SK-N-SH (cell line): ENCODE measurements at regions not wholly inside any gene's neighbourhood (a gene's known extent, or its start where the extent isn't known, plus 50 kb on each side); places are given as distances from the start of the nearest gene placed in this dataset.

Source experiments
- CTCF ChIA-PET: fragments of 300-600, 350-600 bp; formaldehyde crosslinking; extraction: SDS; loops from one replicate; lab custom pipeline; 2021; lab: Yijun Ruan, JAX
- POLR2A ChIA-PET: fragments of 350-600 bp; sonication (Branson Sonifier 250); formaldehyde crosslinking; extraction: SDS; loops from one replicate; lab custom pipeline; 2020; ENCODE audit warnings: antibody characterized with exemption, inconsistent platforms; lab: Yijun Ruan, JAX
- DNase-seq: peaks from one replicate; pipeline ENCODE4 v3.0.0; 2012
- H2AFZ ChIP-seq: fragments of 200-600 bp; sonication (generic); 2 replicates; pipeline ENCODE4 v1.8.1; 2016; ENCODE audit warnings: antibody characterized with exemption, mild to moderate bottlenecking, low read depth
- H3F3A ChIP-seq: fragments of 200-600 bp; sonication (generic); replicated peaks from 2 replicates; pipeline ENCODE3; 2016; ENCODE audit warnings: antibody characterized with exemption, mild to moderate bottlenecking; ENCODE audit not compliant: insufficient read depth
- H3K27ac ChIP-seq, 2 experiments: fragments of 200-500 bp in 1 of 2; fragments of 200-600 bp in 1 of 2; sonication (Bioruptor generic) in 1 of 2; sonication (generic), shearing (Covaris generic) in 1 of 2; 2 replicates each; pipeline versions ENCODE4 v1.5.1 to v1.6.1; 2014 to 2016; ENCODE audit warnings: low read depth in 2 of 2, inconsistent platforms in 1 of 2, low read length in 1 of 2, mild to moderate bottlenecking in 1 of 2, mixed read lengths in 1 of 2
- H3K27me3 ChIP-seq: fragments of 200-600 bp; sonication (generic), shearing (Covaris generic); 2 replicates; pipeline ENCODE4 v1.6.1; 2016; ENCODE audit warnings: mixed run types; ENCODE audit not compliant: insufficient read depth
- H3K36me3 ChIP-seq, 2 experiments: fragments of 200-500 bp in 1 of 2; fragments of 200-600 bp in 1 of 2; sonication (Bioruptor generic) in 1 of 2; sonication (generic) in 1 of 2; replicated peaks in 1 of 2; 2 replicates each; pipeline versions ENCODE3 to v1.5.1; 2014 to 2016; ENCODE audit warnings: low read length in 1 of 2, mild to moderate bottlenecking in 1 of 2; ENCODE audit not compliant: insufficient read depth in 2 of 2, control insufficient read depth in 1 of 2
- H3K4me1 ChIP-seq, 2 experiments: fragments of 200-500 bp in 1 of 2; fragments of 200-600 bp in 1 of 2; sonication (Bioruptor generic) in 1 of 2; sonication (generic), shearing (Covaris generic) in 1 of 2; 2 replicates each; pipeline versions ENCODE4 v1.5.1 to v1.6.1; 2014 to 2016; ENCODE audit warnings: low read depth in 1 of 2, low read length in 1 of 2, mixed run types in 1 of 2; ENCODE audit not compliant: insufficient read depth in 2 of 2, control insufficient read depth in 1 of 2
- H3K4me2 ChIP-seq: fragments of 200-600 bp; sonication (generic), shearing (Covaris generic); 2 replicates; pipeline ENCODE4 v1.6.1; 2017; ENCODE audit warnings: mixed run types
- H3K4me3 ChIP-seq, 2 experiments: fragments of 200-500 bp in 1 of 2; fragments of 200-600 bp in 1 of 2; sonication (Bioruptor generic) in 1 of 2; sonication (generic), shearing (Covaris generic) in 1 of 2; 2 replicates each; pipeline versions ENCODE4 v1.5.1 to v1.8.1; 2014 to 2016; ENCODE audit warnings: low read depth in 2 of 2, inconsistent platforms in 1 of 2, low read length in 1 of 2, mild to moderate bottlenecking in 1 of 2, mixed read lengths in 1 of 2, moderate library complexity in 1 of 2
- H3K79me2 ChIP-seq: fragments of 200-600 bp; sonication (generic); 2 replicates; pipeline ENCODE4 v1.8.1; 2017; ENCODE audit warnings: mild to moderate bottlenecking; ENCODE audit not compliant: insufficient read depth
- H3K9ac ChIP-seq: fragments of 200-600 bp; sonication (generic); 2 replicates; pipeline ENCODE4 v1.6.1; 2017; ENCODE audit warnings: mixed run types
- H3K9me2 ChIP-seq: fragments of 200-600 bp; sonication (generic); 2 replicates; pipeline ENCODE4 v1.6.1; 2017; ENCODE audit warnings: mixed run types
- H3K9me3 ChIP-seq: fragments of 200-600 bp; sonication (generic); 2 replicates; pipeline ENCODE4 v1.6.1; 2017; ENCODE audit warnings: mixed run types, mild to moderate bottlenecking, moderate library complexity
- H4K20me1 ChIP-seq: fragments of 200-600 bp; sonication (generic); 2 replicates; pipeline ENCODE4 v1.6.1; 2017; ENCODE audit warnings: mild to moderate bottlenecking, mixed run types; ENCODE audit not compliant: insufficient read depth
- CTCF ChIP-seq: fragments of 200-600 bp; sonication (generic); IDR thresholded peaks from 2 replicates; pipeline ENCODE4 v1.6.1; 2017; ENCODE audit warnings: antibody characterized with exemption, mild to moderate bottlenecking, moderate library complexity
- FOXJ3 ChIP-seq: sonication (generic); formaldehyde crosslinking; IDR thresholded peaks from 2 replicates; pipeline ENCODE4 v1.5.1; 2020; ENCODE audit warnings: mild to moderate bottlenecking, missing genetic modification reagents
- FOXM1 ChIP-seq: IDR thresholded peaks from 2 replicates; pipeline ENCODE4 v1.4.0; 2012; ENCODE audit warnings: low read depth, mild to moderate bottlenecking
- GATA2 ChIP-seq: sonication (generic); formaldehyde crosslinking; IDR thresholded peaks from 2 replicates; pipeline ENCODE4 v1.5.0; 2020; ENCODE audit warnings: mild to moderate bottlenecking, missing genetic modification reagents
- MXI1 ChIP-seq: IDR thresholded peaks from 2 replicates; pipeline ENCODE4 v1.6.1; 2012; ENCODE audit warnings: mild to moderate bottlenecking, low read depth, low read length, improper control_type of control experiment
- NFIC ChIP-seq: IDR thresholded peaks from 2 replicates; pipeline ENCODE4 v1.4.0; 2012; ENCODE audit warnings: borderline replicate concordance
- NRF1 ChIP-seq: IDR thresholded peaks from 2 replicates; pipeline ENCODE4 v1.6.1; 2012; ENCODE audit warnings: low read depth, mild to moderate bottlenecking, low read length
- PBX3 ChIP-seq: IDR thresholded peaks from 2 replicates; pipeline ENCODE4; 2012
- RAD21 ChIP-seq: IDR thresholded peaks from 2 replicates; pipeline ENCODE4 v1.6.1; 2012; ENCODE audit warnings: mild to moderate bottlenecking, low read length
- RCOR1 ChIP-seq: fragments of 150-350 bp; IDR thresholded peaks from 2 replicates; pipeline ENCODE4 v1.6.1; 2017; ENCODE audit warnings: antibody characterized with exemption, low read length
- REST ChIP-seq: IDR thresholded peaks from 2 replicates; pipeline ENCODE4 v1.6.1; 2012; ENCODE audit warnings: mild to moderate bottlenecking, low read depth, low read length, moderate library complexity
- RXRA ChIP-seq: IDR thresholded peaks from 2 replicates; pipeline ENCODE4 v1.4.0; 2012; ENCODE audit warnings: low read depth, mild to moderate bottlenecking, borderline replicate concordance
- SIN3A ChIP-seq: IDR thresholded peaks from 2 replicates; pipeline ENCODE4 v1.6.1; 2012; ENCODE audit warnings: low read depth, mild to moderate bottlenecking, low read length, moderate library complexity, borderline replicate concordance
- SMC3 ChIP-seq: IDR thresholded peaks from 2 replicates; pipeline ENCODE4 v1.6.1; 2012; ENCODE audit warnings: low read depth, low read length, improper control_type of control experiment
- USF1 ChIP-seq: IDR thresholded peaks from 2 replicates; pipeline ENCODE4 v1.4.0; 2012; ENCODE audit warnings: low read depth, borderline replicate concordance
- WGBS: methylation state at CpG from one replicate; pipeline ENCODE4 v1.1.6; 2017; ENCODE audit warnings: low lambda C conversion rate; 5-methylcytosine and 5-hydroxymethylcytosine counted together
- TF ChIP-seq, protein P1 (sequence below): IDR thresholded peaks from 2 replicates; pipeline ENCODE4 v1.4.0; 2012; ENCODE audit warnings: low read depth

DNA sequence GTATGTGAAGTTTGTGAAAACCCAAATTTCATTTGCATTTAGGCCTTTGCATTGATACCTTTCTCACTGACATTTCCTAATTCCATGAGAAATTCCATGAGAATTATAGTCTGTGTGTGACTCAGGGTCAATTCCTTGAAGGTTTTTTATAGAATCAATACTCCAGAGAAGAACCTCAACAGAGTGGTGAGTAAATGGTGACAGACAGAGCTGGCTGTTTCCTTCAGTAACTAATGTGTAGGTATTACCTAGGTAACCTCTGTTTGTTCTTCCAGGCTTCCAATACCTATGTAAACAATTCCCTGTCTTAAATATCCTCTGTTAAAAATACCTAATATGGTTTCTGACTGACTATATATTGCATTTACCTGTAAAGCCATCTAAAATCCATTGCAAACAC lies 117.0 kb downstream of the TTC8 start:
- Histone ChIP-seq H3K27me3 (no peaks in the 10 kb centered on the region), H3K36me3 (no peaks in the 10 kb centered on the region), H3K9me3 (no peaks in the 10 kb centered on the region), H3K27ac (no peak overlapping the region; a peak in 1 of 4 replicates), H3K4me1 (no peaks in the 10 kb centered on the region; a peak in 1 of 4 replicates), H4K20me1 (no peaks in the 10 kb centered on the region), H3K9ac (no peak overlapping the region), H3K4me3 (no peak overlapping the region), H3K9me2 (no peaks in the 10 kb centered on the region), H3K4me2 (no peak overlapping the region)
- CTCF ChIA-PET = no interaction called here
- no peak for DNase-seq
- TF ChIP-seq FOXM1 (no peak), PBX3 (no peak), NFIC (no peak), RXRA (no peak), CTCF (no peak), RAD21 (no peak), MXI1 (no peak), GATA2 (no peak)
- TF ChIP-seq, all 33 proteins: peak for 0
- no peaks in the 10 kb centered on the region for H3F3A ChIP-seq
- POLR2A ChIA-PET = no interaction called here
- H3K79me2 ChIP-seq = no peaks in the 10 kb centered on the region
- H2AFZ ChIP-seq = no peak overlapping the region

DNA sequence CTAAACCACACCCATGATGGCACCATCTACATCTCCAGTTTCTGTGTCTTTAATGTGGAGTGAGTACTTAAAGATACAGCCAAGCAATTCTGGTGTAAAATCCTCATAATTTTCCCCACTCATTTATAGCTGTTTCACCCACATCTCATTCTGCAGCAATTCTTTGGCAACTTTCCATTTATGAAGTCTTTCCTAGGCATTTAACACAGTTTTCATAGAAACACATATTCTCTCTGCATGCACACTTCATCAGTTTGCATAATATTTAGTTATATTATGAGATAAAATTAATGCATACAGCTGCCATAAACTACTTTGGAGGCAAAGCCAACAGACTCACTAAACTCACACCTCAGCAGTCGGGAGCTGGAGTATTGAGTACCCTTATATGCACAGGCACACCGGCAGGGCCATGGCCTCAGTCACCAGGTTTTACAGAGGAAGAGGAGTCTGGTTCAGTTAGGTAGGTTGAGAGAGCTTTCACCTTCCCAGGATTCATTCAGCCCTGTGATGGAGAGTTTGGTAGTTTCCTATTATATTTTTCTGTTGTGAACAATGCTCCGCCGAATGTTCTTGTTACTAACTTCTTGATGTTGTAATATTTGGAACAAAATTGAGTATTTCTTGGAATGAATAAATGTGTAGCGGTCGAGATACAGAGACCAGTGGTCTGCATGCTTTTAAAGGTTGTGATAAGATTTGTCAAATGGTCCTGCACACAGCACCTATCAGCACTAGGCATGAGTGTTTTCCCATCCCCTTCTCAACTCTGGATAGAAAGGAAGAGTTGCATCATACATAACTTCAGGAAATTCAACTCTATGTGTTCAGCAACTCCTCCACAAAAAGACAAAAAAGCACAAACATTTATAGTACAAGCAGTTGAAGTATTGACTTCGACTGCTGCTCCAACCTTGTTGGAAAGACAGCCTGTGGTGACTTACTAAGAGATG lies 123.5 kb downstream of the TTC8 start:
- 54% methylated on average over 7 of the region's 7 CpGs for WGBS
- Histone ChIP-seq H3K27me3 (no peaks in the 10 kb centered on the region), H3K9me2 (no peaks in the 10 kb centered on the region), H2AFZ (no peak overlapping the region), H3F3A (no peaks in the 10 kb centered on the region), H3K36me3 (no peaks in the 10 kb centered on the region), H3K27ac (no peak overlapping the region; a peak in 1 of 4 replicates), H3K4me1 (peaks cover 0 to 6% of the 10 kb centered on the region in 2 experiments; a peak in 1 of 4 replicates), H3K4me2 (no peak overlapping the region), H3K9me3 (no peaks in the 10 kb centered on the region), H3K4me3 (no peak overlapping the region), H3K9ac (no peak overlapping the region), H3K79me2 (no peaks in the 10 kb centered on the region), H4K20me1 (no peaks in the 10 kb centered on the region)
- TF ChIP-seq FOXJ3 (CRISPR knock-in tag) (no peak), REST (no peak), RCOR1 (no peak), USF1 (no peak), PBX3 (no peak), NRF1 (no peak), SMC3 (no peak), FOXM1 (no peak), SIN3A (no peak), RXRA (no peak), RAD21 (no peak)
- TF ChIP-seq, protein P1, sequence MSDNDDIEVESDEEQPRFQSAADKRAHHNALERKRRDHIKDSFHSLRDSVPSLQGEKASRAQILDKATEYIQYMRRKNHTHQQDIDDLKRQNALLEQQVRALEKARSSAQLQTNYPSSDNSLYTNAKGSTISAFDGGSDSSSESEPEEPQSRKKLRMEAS = no peak
- ChIA-PET CTCF (interaction anchor here (0.8 kb wide), 1 partner anchor 14 kb away, joined by 3 read pairs; no protein-coding TSS in a partner anchor), POLR2A (no interaction called here)
- no peak for DNase-seq
